ENCODE measurements at regions not wholly inside any gene's neighbourhood (a gene's known extent, or its start where the extent isn't known, plus 50 kb on each side); places are given as distances from the start of the nearest gene placed in this dataset.

DNA sequence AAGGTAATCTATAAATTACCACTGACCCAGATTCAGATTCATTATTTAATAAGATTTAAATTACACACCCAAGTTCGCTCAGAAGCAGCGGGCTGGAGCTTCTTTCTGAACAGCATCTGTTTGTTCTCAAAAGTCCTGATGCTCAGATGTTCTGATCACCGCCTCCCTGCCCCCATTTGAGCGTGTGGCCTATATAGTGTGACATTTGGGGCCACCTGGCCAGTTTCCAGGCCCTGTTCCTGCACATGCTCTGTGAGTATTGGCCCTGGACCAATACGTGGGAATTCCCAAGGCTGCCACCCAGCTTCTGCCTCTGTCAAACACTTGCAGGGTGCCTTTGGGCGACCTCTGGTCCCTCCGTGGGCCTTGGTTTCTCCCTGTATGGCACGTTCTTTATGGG, 228.8 kb downstream of the TFAP2C start:
- H3K27ac ChIP-seq (ENCODE audit: low read depth, low read length, poor library complexity, severe bottlenecking), result no peak overlapping the region
- H3K9me3 ChIP-seq (ENCODE audit: low read length), result no peaks in the 10 kb centered on the region
- no peaks in the 10 kb centered on the region for H3K79me2 ChIP-seq (ENCODE audit: insufficient read depth, low read length)
- no peak overlapping the region for H2AFZ ChIP-seq (ENCODE audit: low read length)
- H3F3A ChIP-seq (ENCODE audit: insufficient read depth, low read length), result no peaks in the 10 kb centered on the region
- H3K27me3 ChIP-seq (ENCODE audit: insufficient read depth, low read length), result peaks cover 4% of the 10 kb centered on the region; the same call in 1 of the 2 replicates
- H3K4me1 ChIP-seq (ENCODE audit: insufficient read depth, low read length, severe bottlenecking), result no peaks in the 10 kb centered on the region
- H3K4me2 ChIP-seq (ENCODE audit: low read length), result no peak overlapping the region
- H3K36me3 ChIP-seq (ENCODE audit: insufficient read depth, low read length), result no peaks in the 10 kb centered on the region
- H3K9me2 ChIP-seq (ENCODE audit: low read depth, low read length), result no peaks in the 10 kb centered on the region
- H3K4me3 ChIP-seq (ENCODE audit: low read depth, low read length, poor library complexity, severe bottlenecking), result no peak overlapping the region
- no peaks in the 10 kb centered on the region for H4K20me1 ChIP-seq (ENCODE audit: insufficient read depth, low read length)
- no peak overlapping the region for H3K9ac ChIP-seq (ENCODE audit: low read length)
- no peak for TF ChIP-seq EZH2 (IDR thresholded peaks at IDR 0.05; ENCODE audit: borderline replicate concordance, low read length)
- no peak for TF ChIP-seq CTCF (IDR thresholded peaks at IDR 0.05; ENCODE audit: low read length)

- H3K4me1 ChIP-seq (ENCODE audit: insufficient read depth, low read length, severe bottlenecking), result no peaks in the 10 kb centered on the region
- H3K9me3 ChIP-seq (ENCODE audit: low read length), result no peaks in the 10 kb centered on the region
- H3K9me2 ChIP-seq (ENCODE audit: low read depth, low read length), result no peaks in the 10 kb centered on the region
- no peaks in the 10 kb centered on the region for H3K79me2 ChIP-seq (ENCODE audit: insufficient read depth, low read length)
- no peaks in the 10 kb centered on the region for H4K20me1 ChIP-seq (ENCODE audit: insufficient read depth, low read length)
- no peak overlapping the region for H2AFZ ChIP-seq (ENCODE audit: low read length)
- no peak overlapping the region for H3K9ac ChIP-seq (ENCODE audit: low read length)
- TF ChIP-seq CTCF (IDR thresholded peaks at IDR 0.05; ENCODE audit: low read length) (no peak), EZH2 (IDR thresholded peaks at IDR 0.05; ENCODE audit: borderline replicate concordance, low read length) (no peak)
- H3F3A ChIP-seq (ENCODE audit: insufficient read depth, low read length), result no peaks in the 10 kb centered on the region
- no peaks in the 10 kb centered on the region for H3K36me3 ChIP-seq (ENCODE audit: insufficient read depth, low read length)
- peaks cover 4% of the 10 kb centered on the region; the same call in 1 of the 2 replicates for H3K27me3 ChIP-seq (ENCODE audit: insufficient read depth, low read length)
- H3K4me2 ChIP-seq (ENCODE audit: low read length), result no peak overlapping the region
- no peak overlapping the region for H3K27ac ChIP-seq (ENCODE audit: low read depth, low read length, poor library complexity, severe bottlenecking)
- no peak overlapping the region for H3K4me3 ChIP-seq (ENCODE audit: low read depth, low read length, poor library complexity, severe bottlenecking)
Observed at GRCh38 chr20:56859039-56859800, 230.1 kb downstream of the TFAP2C start.

DNA sequence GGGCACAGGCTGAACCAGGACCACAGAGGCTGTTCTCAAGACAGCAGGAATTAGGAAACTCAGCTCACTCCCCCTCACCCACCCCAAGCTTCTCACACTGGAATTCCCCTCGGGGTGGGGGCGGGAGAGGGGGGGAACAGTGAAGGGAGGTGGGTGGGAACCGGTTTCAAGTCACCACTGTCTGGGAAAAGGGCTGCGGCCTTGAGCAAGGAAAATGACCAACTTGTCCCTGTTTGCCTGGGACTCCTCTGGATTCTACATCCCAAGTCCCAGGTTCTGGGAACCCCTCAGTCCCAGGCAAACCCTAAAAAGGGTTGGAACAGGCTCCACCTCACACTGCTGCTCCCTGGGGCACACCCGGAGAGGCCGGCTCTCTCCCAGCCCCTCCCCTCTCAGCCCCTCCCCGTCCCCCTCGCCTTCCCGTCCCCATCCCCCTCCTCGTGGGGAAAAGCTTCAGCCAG, 230.7 kb downstream of the TFAP2C start:
- Histone ChIP-seq H2AFZ (ENCODE audit: low read length) (no peak overlapping the region), H3K36me3 (ENCODE audit: insufficient read depth, low read length) (no peaks in the 10 kb centered on the region), H3K27me3 (ENCODE audit: insufficient read depth, low read length) (peaks cover 4% of the 10 kb centered on the region; the same call in 1 of the 2 replicates), H3K9ac (ENCODE audit: low read length) (no peak overlapping the region), H4K20me1 (ENCODE audit: insufficient read depth, low read length) (no peaks in the 10 kb centered on the region), H3K9me3 (ENCODE audit: low read length) (no peaks in the 10 kb centered on the region), H3F3A (ENCODE audit: insufficient read depth, low read length) (no peaks in the 10 kb centered on the region), H3K4me3 (ENCODE audit: low read depth, low read length, poor library complexity, severe bottlenecking) (no peak overlapping the region), H3K9me2 (ENCODE audit: low read depth, low read length) (no peaks in the 10 kb centered on the region), H3K79me2 (ENCODE audit: insufficient read depth, low read length) (no peaks in the 10 kb centered on the region), H3K4me1 (ENCODE audit: insufficient read depth, low read length, severe bottlenecking) (no peaks in the 10 kb centered on the region), H3K4me2 (ENCODE audit: low read length) (no peak overlapping the region), H3K27ac (ENCODE audit: low read depth, low read length, poor library complexity, severe bottlenecking) (no peak overlapping the region)
- TF ChIP-seq CTCF (IDR thresholded peaks at IDR 0.05; ENCODE audit: low read length) (no peak), EZH2 (IDR thresholded peaks at IDR 0.05; ENCODE audit: borderline replicate concordance, low read length) (no peak)
